ENCODE measurements at regions not wholly inside any gene's neighbourhood (a gene's known extent, or its start where the extent isn't known, plus 50 kb on each side); places are given as distances from the start of the nearest gene placed in this dataset.

- Mint-ChIP-seq H3K27me3 (ENCODE audit: insufficient read depth, unreplicated experiment) (no peaks in the 10 kb centered on the region), H3K36me3 (ENCODE audit: insufficient read depth, unreplicated experiment) (no peaks in the 10 kb centered on the region), H3K27ac (ENCODE audit: low read depth, unreplicated experiment) (no peak overlapping the region), H3K4me3 (ENCODE audit: unreplicated experiment) (no peak overlapping the region), H3K4me1 (ENCODE audit: insufficient read depth, unreplicated experiment) (no peaks in the 10 kb centered on the region), H3K9me3 (ENCODE audit: unreplicated experiment) (no peaks in the 10 kb centered on the region)
- BruUV-seq (replicated peaks) = no TSS peak
- intact Hi-C loops (cut with micrococcal nuclease) = no loop called here
- ChIA-PET CTCF (interaction anchor here (0.5 to 0.6 kb wide), 2 partner anchors 1264 to 1378 kb away, joined by 3 read pairs; no protein-coding TSS in a partner anchor), POLR2A (no interaction called here)
- no peak for DNase-seq (ENCODE audit: unreplicated experiment)
- TF ChIP-seq CTCF (IDR thresholded peaks at IDR 0.05; ENCODE audit: unreplicated experiment) = no peak
These were observed 245.8 kb downstream of the TLE4 start for GRCh38 chr9:79817438-79818004.

- intact Hi-C loops (cut with micrococcal nuclease) = no loop called here
- H3K27me3 Mint-ChIP-seq (ENCODE audit: insufficient read depth, unreplicated experiment) = no peaks in the 10 kb centered on the region
- DNase-seq (ENCODE audit: unreplicated experiment) = no peak
- no TSS peak for BruUV-seq (replicated peaks)
- H3K27ac Mint-ChIP-seq (ENCODE audit: low read depth, unreplicated experiment) = no peak overlapping the region
- H3K9me3 Mint-ChIP-seq (ENCODE audit: unreplicated experiment) = no peaks in the 10 kb centered on the region
- H3K4me3 Mint-ChIP-seq (ENCODE audit: unreplicated experiment) = no peak overlapping the region
- no peaks in the 10 kb centered on the region for H3K36me3 Mint-ChIP-seq (ENCODE audit: insufficient read depth, unreplicated experiment)
- POLR2A ChIA-PET = interaction anchor here (0.7 kb wide), 1 partner anchor 1781 kb away, joined by 3 read pairs; no protein-coding TSS in a partner anchor
- TF ChIP-seq CTCF (IDR thresholded peaks at IDR 0.05; ENCODE audit: unreplicated experiment) = no peak
- CTCF ChIA-PET = no interaction called here
- no peaks in the 10 kb centered on the region for H3K4me1 Mint-ChIP-seq (ENCODE audit: insufficient read depth, unreplicated experiment)
These were observed 241.5 kb downstream of the TLE4 start for GRCh38 chr9:79813258-79813638.

- intact Hi-C loops (cut with micrococcal nuclease) = no loop called here
- no peak for DNase-seq (ENCODE audit: unreplicated experiment)
- no peaks in the 10 kb centered on the region for H3K27me3 Mint-ChIP-seq (ENCODE audit: insufficient read depth, unreplicated experiment)
- no peak overlapping the region for H3K27ac Mint-ChIP-seq (ENCODE audit: low read depth, unreplicated experiment)
- H3K36me3 Mint-ChIP-seq (ENCODE audit: insufficient read depth, unreplicated experiment) = no peaks in the 10 kb centered on the region
- POLR2A ChIA-PET = interaction anchor here (0.7 kb wide), 1 partner anchor 1780 kb away, joined by 3 read pairs; no protein-coding TSS in a partner anchor
- H3K4me1 Mint-ChIP-seq (ENCODE audit: insufficient read depth, unreplicated experiment) = peaks cover 2% of the 10 kb centered on the region
- TF ChIP-seq CTCF (IDR thresholded peaks at IDR 0.05; ENCODE audit: unreplicated experiment) = no peak
- no peak overlapping the region for H3K4me3 Mint-ChIP-seq (ENCODE audit: unreplicated experiment)
- BruUV-seq (replicated peaks) = no TSS peak
- no peaks in the 10 kb centered on the region for H3K9me3 Mint-ChIP-seq (ENCODE audit: unreplicated experiment)
- CTCF ChIA-PET = interaction anchor here (0.6 kb wide), 2 partner anchors 644 to 652 kb away, joined by 3 read pairs; no protein-coding TSS in a partner anchor
These were observed 240.9 kb downstream of the TLE4 start for GRCh38 chr9:79812507-79813257.

- Mint-ChIP-seq H3K36me3 (ENCODE audit: insufficient read depth, unreplicated experiment) (no peaks in the 10 kb centered on the region), H3K4me1 (ENCODE audit: insufficient read depth, unreplicated experiment) (peaks cover 6% of the 10 kb centered on the region), H3K4me3 (ENCODE audit: unreplicated experiment) (no peak overlapping the region), H3K27ac (ENCODE audit: low read depth, unreplicated experiment) (no peak overlapping the region), H3K9me3 (ENCODE audit: unreplicated experiment) (no peaks in the 10 kb centered on the region), H3K27me3 (ENCODE audit: insufficient read depth, unreplicated experiment) (no peaks in the 10 kb centered on the region)
- no TSS peak for BruUV-seq (replicated peaks)
- CTCF ChIA-PET = interaction anchor here (0.6 kb wide), 2 partner anchors 643 to 652 kb away, joined by 3 read pairs; no protein-coding TSS in a partner anchor
- no peak for TF ChIP-seq CTCF (IDR thresholded peaks at IDR 0.05; ENCODE audit: unreplicated experiment)
- POLR2A ChIA-PET = no interaction called here
- intact Hi-C loops (cut with micrococcal nuclease) = no loop called here
- peak; percentile 5 for DNase-seq (ENCODE audit: unreplicated experiment)
These were observed 240.3 kb downstream of the TLE4 start for GRCh38 chr9:79812099-79812498.

All from MCF 10A (cell line).